GM19035 (cell line): ENCODE measurements at regions not wholly inside any gene's neighbourhood (a gene's known extent, or its start where the extent isn't known, plus 50 kb on each side); places are given as distances from the start of the nearest gene placed in this dataset.
"Not testable (repeated sequence)": the region's sequence is repeated elsewhere in the genome, so short reads cannot be mapped to it uniquely, and the experiment has no call there.

Experiments used
- ATAC-seq: cut with Tn5 transposase; IDR thresholded peaks from one replicate; pipeline ENCODE4 v1.9.1; 2021; ENCODE audit not compliant: unreplicated experiment

GRCh38 chr4:167811958-167812357 is 280.4 kb upstream of the ANXA10 start:
- ATAC-seq = no peak

DNA sequence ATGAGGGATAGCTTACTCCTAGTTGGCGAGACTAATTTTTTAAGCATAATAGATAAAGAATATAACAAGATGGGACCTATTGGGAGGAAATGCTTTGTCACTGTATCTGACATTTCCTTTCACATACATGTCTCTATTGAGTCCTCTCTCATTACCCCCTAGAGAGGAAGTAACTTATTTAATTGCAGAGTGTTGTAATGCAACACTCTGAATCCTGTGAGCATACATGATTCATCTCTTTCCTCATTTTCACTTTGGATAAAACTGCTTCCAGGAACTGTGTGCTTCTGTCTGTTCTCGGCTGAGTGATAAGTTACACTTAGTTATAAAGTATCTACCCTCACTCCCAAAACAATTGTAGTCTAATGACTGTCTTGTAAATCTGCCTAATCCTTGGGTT is 266.1 kb upstream of the ANXA10 start:
- no peak for ATAC-seq

GRCh38 chr4:167831855-167832254 is 260.5 kb upstream of the ANXA10 start:
- no peak for ATAC-seq

GRCh38 chr4:167838686-167839085 is 253.7 kb upstream of the ANXA10 start:
- ATAC-seq = no peak

- ATAC-seq = no peak
These were observed 249.8 kb upstream of the ANXA10 start for GRCh38 chr4:167842487-167842886.

DNA sequence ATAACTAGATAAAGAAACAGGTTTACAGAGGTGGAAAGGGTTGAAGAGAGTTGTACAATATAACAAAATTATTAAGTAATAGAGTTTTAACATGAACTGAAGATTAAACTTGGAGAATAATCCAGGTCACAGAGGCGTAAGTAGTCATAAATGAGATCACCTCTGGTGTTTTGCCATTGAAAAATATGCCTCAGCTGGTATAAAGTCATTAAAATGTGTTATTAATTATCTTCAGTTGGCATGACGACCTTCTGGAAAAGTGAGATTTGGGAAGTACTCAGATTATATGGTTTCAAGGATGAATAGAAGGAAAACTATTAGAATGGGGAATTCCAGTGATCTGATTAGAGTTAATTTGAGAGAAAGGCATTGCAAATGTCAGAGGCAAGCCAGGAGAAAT is 237.5 kb upstream of the ANXA10 start:
- no peak for ATAC-seq

DNA sequence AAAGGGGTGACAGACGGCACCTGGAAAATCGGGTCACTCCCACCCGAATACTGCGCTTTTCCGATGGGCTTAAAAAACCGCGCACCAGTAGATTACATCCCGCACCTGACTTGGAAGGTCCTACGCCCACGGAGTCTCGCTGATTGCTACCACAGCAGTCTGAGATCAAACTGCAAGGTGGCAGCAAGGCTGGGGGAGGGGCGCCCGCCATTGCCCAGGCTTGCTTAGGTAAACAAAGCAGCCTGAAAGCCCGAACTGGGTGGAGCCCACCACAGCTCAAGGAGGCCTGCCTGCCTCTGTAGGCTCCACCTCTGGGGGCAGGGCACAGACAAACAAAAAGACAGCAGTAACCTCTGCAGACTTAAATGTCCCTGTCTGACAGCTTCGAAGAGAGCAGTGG is 234.2 kb upstream of the ANXA10 start:
- not testable (repeated sequence) for ATAC-seq

DNA sequence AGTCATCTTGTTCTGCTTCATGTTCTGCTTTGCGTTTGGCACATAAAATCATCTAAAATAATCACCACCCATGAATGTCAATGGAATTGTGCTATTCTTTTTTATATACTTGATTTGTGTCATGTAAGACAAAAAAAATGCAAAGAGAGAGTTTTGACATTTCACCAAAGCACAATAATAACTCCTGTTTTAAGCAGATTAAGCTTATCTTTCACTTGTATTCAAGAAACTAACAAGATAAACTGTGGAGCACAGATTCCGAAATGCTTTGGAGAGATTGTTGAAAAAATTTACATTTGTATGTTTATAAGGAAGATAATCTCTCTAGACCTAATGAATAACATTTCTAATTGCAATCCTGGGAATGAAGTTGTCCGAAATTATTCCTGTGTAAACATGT is 225.1 kb upstream of the ANXA10 start:
- no peak for ATAC-seq

DNA sequence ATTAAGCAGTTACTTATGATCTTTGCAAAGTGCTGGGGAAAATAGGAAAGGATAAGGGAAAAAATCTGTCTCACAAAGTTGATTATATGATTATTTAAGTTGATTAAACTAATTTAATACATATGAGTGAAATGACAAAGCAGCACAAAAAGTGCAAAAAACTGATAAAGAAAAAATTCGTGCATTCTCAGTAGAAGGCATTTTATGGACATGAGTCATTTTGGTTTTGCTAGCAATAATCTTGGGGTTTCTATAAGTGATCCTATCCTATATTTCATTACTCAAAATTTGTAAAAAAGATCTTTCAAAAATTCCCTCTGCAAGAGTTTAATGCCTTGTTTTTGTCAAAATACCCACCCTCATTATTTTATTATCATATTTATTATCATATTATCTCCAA is 224.2 kb upstream of the ANXA10 start:
- ATAC-seq = no peak

DNA sequence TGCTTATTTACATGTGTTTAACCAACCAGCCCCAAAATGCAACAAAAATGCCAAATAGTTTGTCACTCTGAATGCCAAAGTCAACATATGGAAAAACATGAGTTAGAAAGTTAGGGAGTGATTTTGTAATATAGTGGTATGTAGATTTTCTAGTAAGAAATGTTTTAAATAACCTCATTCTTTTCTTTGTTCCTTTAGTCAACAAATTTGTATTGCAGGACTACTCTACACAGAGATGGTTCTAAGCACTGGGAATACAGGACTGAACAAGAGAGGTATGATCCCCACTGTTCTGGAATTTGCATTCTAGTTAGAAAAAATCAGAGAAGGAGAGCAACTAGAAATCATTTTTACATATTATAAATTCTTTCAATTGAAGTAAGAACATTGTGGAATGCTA is 218.8 kb upstream of the ANXA10 start:
- ATAC-seq = no peak

DNA sequence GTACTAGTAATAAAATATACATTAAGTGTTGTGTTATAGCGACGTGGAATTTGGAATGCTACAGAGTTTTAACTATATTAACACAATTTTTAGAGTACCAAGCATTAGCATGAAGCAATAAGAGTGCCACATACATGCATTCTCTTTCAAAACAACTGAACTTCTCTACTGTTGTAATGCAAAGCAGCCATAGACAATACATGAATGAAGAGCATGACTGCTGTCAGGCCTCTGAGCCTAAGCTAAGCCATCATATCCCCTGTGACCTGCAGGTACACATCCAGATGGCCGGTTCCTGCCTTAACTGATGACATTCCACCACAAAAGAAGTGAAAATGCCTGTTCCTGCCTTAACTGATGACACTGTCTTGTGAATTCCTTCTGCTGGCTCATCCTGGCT is 216.2 kb upstream of the ANXA10 start:
- ATAC-seq = not testable (repeated sequence)

- not testable (repeated sequence) for ATAC-seq
These were observed 214.5 kb upstream of the ANXA10 start for GRCh38 chr4:167877826-167878225.

DNA sequence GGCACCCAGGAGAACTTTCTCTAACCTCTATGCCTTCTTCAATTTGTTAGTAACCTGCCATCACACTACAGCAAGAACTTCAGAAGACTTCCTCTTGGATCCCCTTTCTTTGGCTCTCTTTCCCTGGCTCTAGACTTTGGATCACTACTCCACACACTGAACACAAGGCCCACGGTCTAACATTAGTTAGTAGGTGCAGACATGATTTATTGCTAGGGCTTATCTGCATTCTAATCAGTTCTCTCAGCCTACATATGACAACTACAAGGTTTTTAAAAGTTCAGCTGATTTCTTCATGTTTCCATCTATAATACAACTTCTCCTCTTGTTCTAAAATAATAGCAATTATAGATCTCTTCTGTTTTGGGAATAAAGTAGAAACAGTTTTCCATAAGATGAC is 209.1 kb upstream of the ANXA10 start:
- ATAC-seq = no peak

GRCh38 chr4:167885071-167885470 is 207.3 kb upstream of the ANXA10 start:
- no peak for ATAC-seq

DNA sequence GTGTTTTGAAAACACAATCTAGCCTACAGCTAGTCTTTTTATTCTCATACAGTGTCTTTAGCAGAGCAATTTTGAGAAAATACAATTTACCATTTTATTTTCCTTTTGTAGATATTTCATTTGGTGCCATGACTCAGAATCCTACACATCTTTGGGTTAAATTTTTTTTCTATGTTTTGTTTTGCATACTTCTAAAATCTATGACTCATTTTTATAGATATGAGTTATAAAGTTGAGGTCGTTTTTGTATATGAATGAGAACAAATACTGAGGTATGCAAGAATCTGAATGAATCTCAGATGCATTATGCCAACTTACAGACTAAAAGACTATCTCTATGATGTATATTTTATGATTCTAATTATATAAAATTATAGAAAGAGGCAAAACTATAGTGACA is 206.5 kb upstream of the ANXA10 start:
- ATAC-seq = no peak

GRCh38 chr4:167887726-167888125 is 204.6 kb upstream of the ANXA10 start:
- no peak for ATAC-seq

DNA sequence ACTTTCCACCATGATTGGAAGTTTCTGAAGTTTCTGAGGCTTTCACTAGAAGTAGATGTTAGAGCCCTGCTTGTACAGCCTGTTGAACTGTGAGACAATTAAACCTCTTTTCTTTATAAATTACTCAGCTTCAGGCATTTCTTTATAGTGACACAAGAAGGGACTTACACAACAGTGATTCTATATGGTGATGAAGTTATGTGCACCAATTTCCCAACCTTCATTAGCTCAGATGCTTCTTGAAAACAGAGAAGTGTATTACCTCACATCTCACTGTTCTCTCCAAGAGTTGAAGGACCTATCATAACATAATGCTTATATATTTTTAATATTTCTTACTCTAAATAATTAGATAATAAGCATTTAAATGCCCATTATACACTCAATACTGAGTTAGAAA is 202.1 kb upstream of the ANXA10 start:
- no peak for ATAC-seq

DNA sequence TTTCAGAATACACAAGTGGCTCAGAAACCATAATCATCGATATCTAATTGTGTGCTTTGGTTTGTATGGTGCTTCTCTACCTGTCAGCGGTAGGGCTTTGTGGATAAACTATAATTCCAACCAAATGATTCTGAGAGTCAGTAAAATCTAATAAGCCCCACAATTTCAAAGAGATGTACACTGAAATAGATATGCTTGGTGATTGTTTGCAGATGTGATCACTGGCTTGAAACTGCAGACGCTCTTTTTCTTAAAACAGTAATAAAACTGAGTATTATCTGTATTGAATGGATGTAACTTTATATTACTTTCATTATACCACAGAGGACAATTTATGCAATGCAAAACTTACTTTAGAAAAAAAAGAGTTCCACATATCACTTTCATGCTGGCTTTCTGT is 198.8 kb upstream of the ANXA10 start:
- no peak for ATAC-seq

DNA sequence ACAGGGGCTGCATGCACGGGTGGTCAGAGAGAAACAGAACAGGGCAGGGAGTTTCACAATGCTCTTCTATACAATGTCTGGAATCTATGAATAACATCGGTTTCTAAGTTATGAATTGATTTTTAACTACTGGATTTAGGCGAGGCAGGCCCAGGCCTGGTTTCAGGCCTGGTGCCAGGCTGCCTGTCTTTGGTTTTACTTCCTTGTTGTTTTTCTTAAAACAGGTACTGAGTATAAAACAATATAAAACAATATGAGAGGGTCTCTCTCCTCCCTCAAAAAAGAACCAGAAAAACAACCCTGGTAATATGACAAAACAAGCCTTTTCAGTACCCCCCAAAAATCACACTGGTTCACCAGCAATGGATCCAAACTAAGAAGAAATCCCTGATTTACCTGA is 196.1 kb upstream of the ANXA10 start:
- ATAC-seq = not testable (repeated sequence)

DNA sequence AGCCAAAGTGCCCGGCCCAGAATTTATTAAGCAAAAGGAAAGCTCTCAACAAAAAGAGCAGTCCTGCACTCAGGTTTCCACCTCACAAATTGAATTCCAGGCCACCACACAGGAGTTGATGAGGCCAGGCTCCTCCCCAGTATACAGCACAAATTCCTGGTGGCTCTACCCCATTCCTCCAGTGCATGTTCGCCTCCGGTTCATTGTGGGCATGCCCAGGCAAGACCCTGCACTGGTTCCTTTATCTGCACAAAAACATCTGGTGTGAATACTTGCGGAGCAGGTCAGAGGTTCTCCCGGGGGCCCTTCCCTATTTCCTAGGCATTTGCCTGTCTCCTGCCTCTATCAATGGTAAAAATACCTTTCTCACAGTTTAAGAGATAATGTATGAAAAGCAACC is 195.2 kb upstream of the ANXA10 start:
- ATAC-seq = no peak

DNA sequence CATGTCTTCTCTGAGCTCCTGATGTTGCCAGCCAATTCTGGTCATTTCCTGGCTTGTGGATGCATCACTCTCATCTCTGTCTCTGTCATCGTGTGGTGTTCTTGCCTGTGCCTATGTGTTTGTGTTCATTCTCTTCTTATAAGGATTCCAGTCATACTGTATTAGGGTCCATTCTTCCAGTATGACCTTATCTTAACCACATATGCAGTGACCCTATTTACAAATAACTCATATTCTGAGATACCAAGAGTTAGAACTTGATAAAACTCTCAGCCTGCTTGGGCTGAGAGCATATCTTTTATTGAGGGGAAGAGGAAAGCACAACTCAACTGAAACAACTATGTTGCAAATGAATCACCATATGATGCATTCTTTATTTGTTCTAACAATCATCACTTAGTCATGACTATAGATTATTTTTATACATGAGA is 189.0 kb upstream of the ANXA10 start:
- no peak for ATAC-seq

DNA sequence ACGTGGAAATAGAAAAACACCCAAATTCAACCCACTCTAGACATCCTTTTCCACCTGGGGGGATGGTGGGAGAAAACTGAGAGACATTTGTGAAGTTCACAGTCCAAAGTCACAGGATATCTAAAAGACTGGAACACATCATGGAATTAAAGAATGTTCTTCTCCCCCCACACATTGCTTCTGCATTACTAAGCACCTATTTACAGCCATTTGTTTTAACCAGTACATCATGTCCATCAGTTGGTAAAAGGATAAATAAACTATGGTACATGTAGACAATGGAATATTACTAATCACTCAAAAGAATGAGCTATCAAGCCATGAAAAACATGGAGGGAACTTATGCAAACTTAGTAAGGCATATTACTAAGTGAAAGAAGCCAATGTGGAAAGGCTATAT is 185.5 kb upstream of the ANXA10 start:
- no peak for ATAC-seq

GRCh38 chr4:167908816-167909215 is 183.5 kb upstream of the ANXA10 start:
- ATAC-seq = no peak

DNA sequence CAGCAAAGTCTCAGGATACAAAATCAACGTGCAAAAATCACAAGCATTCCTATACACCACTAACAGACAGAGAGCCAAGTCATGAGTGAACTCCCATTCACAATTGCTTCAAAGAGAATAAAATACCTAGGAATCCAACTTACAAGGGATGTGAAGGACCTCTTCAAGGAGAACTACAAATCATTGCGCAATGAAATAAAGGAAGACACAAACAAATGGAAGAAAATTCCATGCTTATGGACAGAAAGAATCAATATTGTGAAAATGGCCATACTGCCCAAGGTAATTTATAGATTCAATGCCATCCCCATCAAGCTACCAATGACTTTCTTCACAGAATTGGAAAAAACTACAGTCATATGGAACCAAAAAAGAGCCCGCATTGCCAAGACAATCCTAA is 179.8 kb upstream of the ANXA10 start:
- ATAC-seq = not testable (repeated sequence)
